ENCODE measurements at regions not wholly inside any gene's neighbourhood (a gene's known extent, or its start where the extent isn't known, plus 50 kb on each side); places are given as distances from the start of the nearest gene placed in this dataset.

GRCh38 chr6:16840725-16841124 lies 79.5 kb upstream of the ATXN1 start:
- intact Hi-C loops (cut with micrococcal nuclease; ENCODE audit: unreplicated experiment), result no loop called here

GRCh38 chr6:16840291-16840690 lies 79.0 kb upstream of the ATXN1 start:
- Histone ChIP-seq H3K4me2 (ENCODE audit: low read length) (no peak overlapping the region), H3K4me1 (ENCODE audit: insufficient read depth, low read length, poor library complexity, severe bottlenecking) (no peaks in the 10 kb centered on the region), H3K79me2 (ENCODE audit: insufficient read depth, low read depth, low read length) (no peaks in the 10 kb centered on the region), H2AFZ (ENCODE audit: low read length) (no peak overlapping the region), H3K36me3 (ENCODE audit: insufficient read depth, low read length) (no peaks in the 10 kb centered on the region), H3K9me3 (ENCODE audit: low read length) (no peaks in the 10 kb centered on the region), H3K27ac (ENCODE audit: low read depth, low read length, poor library complexity, severe bottlenecking) (no peak overlapping the region), H4K20me1 (ENCODE audit: insufficient read depth, low read length) (no peaks in the 10 kb centered on the region), H3K9me2 (ENCODE audit: insufficient read depth, low read length) (no peaks in the 10 kb centered on the region), H3K4me3 (ENCODE audit: low read depth, low read length, poor library complexity, severe bottlenecking) (no peak overlapping the region)
- intact Hi-C loops (cut with micrococcal nuclease; ENCODE audit: unreplicated experiment), result no loop called here
- no peak for DNase-seq (ENCODE audit: low spot score)
- TF ChIP-seq, protein P1, sequence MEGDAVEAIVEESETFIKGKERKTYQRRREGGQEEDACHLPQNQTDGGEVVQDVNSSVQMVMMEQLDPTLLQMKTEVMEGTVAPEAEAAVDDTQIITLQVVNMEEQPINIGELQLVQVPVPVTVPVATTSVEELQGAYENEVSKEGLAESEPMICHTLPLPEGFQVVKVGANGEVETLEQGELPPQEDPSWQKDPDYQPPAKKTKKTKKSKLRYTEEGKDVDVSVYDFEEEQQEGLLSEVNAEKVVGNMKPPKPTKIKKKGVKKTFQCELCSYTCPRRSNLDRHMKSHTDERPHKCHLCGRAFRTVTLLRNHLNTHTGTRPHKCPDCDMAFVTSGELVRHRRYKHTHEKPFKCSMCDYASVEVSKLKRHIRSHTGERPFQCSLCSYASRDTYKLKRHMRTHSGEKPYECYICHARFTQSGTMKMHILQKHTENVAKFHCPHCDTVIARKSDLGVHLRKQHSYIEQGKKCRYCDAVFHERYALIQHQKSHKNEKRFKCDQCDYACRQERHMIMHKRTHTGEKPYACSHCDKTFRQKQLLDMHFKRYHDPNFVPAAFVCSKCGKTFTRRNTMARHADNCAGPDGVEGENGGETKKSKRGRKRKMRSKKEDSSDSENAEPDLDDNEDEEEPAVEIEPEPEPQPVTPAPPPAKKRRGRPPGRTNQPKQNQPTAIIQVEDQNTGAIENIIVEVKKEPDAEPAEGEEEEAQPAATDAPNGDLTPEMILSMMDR (conservative IDR thresholded peaks at IDR 0.05; ENCODE audit: low read length), result no peak
- no peak for TF ChIP-seq EZH2phosphoT487 (IDR thresholded peaks at IDR 0.05; ENCODE audit: borderline replicate concordance, low read depth, low read length)
- no TSS peak for BruUV-seq (replicated peaks)
- POLR2A ChIA-PET, result no interaction called here
- CTCF ChIA-PET (ENCODE audit: unreplicated experiment), result no interaction called here

More at GRCh38 chr6:16840725-16841124, 79.5 kb upstream of the ATXN1 start:
- DNase-seq (ENCODE audit: low spot score), result no peak
- ChIA-PET POLR2A (no interaction called here), CTCF (ENCODE audit: unreplicated experiment) (no interaction called here)
- Histone ChIP-seq H3K27ac (ENCODE audit: low read depth, low read length, poor library complexity, severe bottlenecking) (no peak overlapping the region), H2AFZ (ENCODE audit: low read length) (no peak overlapping the region), H4K20me1 (ENCODE audit: insufficient read depth, low read length) (no peaks in the 10 kb centered on the region), H3K4me2 (ENCODE audit: low read length) (no peak overlapping the region), H3K4me1 (ENCODE audit: insufficient read depth, low read length, poor library complexity, severe bottlenecking) (no peaks in the 10 kb centered on the region), H3K9me3 (ENCODE audit: low read length) (no peaks in the 10 kb centered on the region), H3K4me3 (ENCODE audit: low read depth, low read length, poor library complexity, severe bottlenecking) (no peak overlapping the region), H3K36me3 (ENCODE audit: insufficient read depth, low read length) (no peaks in the 10 kb centered on the region), H3K79me2 (ENCODE audit: insufficient read depth, low read depth, low read length) (no peaks in the 10 kb centered on the region), H3K9me2 (ENCODE audit: insufficient read depth, low read length) (no peaks in the 10 kb centered on the region)
- TF ChIP-seq, protein P1 (conservative IDR thresholded peaks at IDR 0.05; ENCODE audit: low read length), result no peak
- TF ChIP-seq EZH2phosphoT487 (IDR thresholded peaks at IDR 0.05; ENCODE audit: borderline replicate concordance, low read depth, low read length), result no peak
- no TSS peak for BruUV-seq (replicated peaks)

- Histone ChIP-seq H2AFZ (ENCODE audit: low read length) (no peak overlapping the region), H3K36me3 (ENCODE audit: insufficient read depth, low read length) (no peaks in the 10 kb centered on the region), H4K20me1 (ENCODE audit: insufficient read depth, low read length) (no peaks in the 10 kb centered on the region), H3K4me3 (ENCODE audit: low read depth, low read length, poor library complexity, severe bottlenecking) (no peak overlapping the region), H3K79me2 (ENCODE audit: insufficient read depth, low read depth, low read length) (no peaks in the 10 kb centered on the region), H3K4me2 (ENCODE audit: low read length) (no peak overlapping the region), H3K9me2 (ENCODE audit: insufficient read depth, low read length) (no peaks in the 10 kb centered on the region), H3K4me1 (ENCODE audit: insufficient read depth, low read length, poor library complexity, severe bottlenecking) (no peaks in the 10 kb centered on the region), H3K9me3 (ENCODE audit: low read length) (no peaks in the 10 kb centered on the region), H3K27ac (ENCODE audit: low read depth, low read length, poor library complexity, severe bottlenecking) (no peak overlapping the region)
- ChIA-PET POLR2A (no interaction called here), CTCF (ENCODE audit: unreplicated experiment) (no interaction called here)
- intact Hi-C loops (cut with micrococcal nuclease; ENCODE audit: unreplicated experiment), result no loop called here
- TF ChIP-seq, protein P1 (conservative IDR thresholded peaks at IDR 0.05; ENCODE audit: low read length), result no peak
- TF ChIP-seq EZH2phosphoT487 (IDR thresholded peaks at IDR 0.05; ENCODE audit: borderline replicate concordance, low read depth, low read length), result no peak
- no peak for DNase-seq (ENCODE audit: low spot score)
- no TSS peak for BruUV-seq (replicated peaks)
These were observed 78.4 kb upstream of the ATXN1 start for GRCh38 chr6:16839631-16840179.
